MM.1S (cell line): ENCODE measurements at regions not wholly inside any gene's neighbourhood (a gene's known extent, or its start where the extent isn't known, plus 50 kb on each side); places are given as distances from the start of the nearest gene placed in this dataset.

ENCODE experiments used
- DNase-seq: peaks from one replicate; pipeline ENCODE4 v3.0.0-alpha.2; 2015
- H2AFZ ChIP-seq: fragments of 300-600 bp; sonication (generic); 2 replicates; pipeline ENCODE4 v1.6.0; 2016; ENCODE audit warnings: antibody characterized with exemption, low read length
- H3F3A ChIP-seq: fragments of 300-600 bp; sonication (generic); 2 replicates; pipeline ENCODE4 v1.6.1; 2016; ENCODE audit warnings: mild to moderate bottlenecking, antibody characterized with exemption, low read length, moderate library complexity, mixed read lengths; ENCODE audit not compliant: insufficient read depth
- H3K27ac ChIP-seq: fragments of 300-600 bp; sonication (generic); 2 replicates; pipeline ENCODE4 v1.5.1; 2016; ENCODE audit warnings: mild to moderate bottlenecking, low read length
- H3K27me3 ChIP-seq: fragments of 300-600 bp; sonication (generic); replicated peaks from 2 replicates; pipeline ENCODE4 v1.6.0; 2016; ENCODE audit warnings: low read length; ENCODE audit not compliant: insufficient read depth
- H3K36me3 ChIP-seq: fragments of 300-600 bp; sonication (generic); replicated peaks from 2 replicates; pipeline ENCODE4 v1.6.1; 2016; ENCODE audit warnings: mild to moderate bottlenecking, low read length, mixed read lengths; ENCODE audit not compliant: insufficient read depth
- H3K4me1 ChIP-seq: fragments of 300-600 bp; sonication (generic); 2 replicates; pipeline ENCODE4 v1.6.1; 2016; ENCODE audit warnings: low read length, mixed read lengths
- H3K4me2 ChIP-seq: fragments of 300-600 bp; sonication (generic); 2 replicates; pipeline ENCODE4 v1.6.0; 2016; ENCODE audit warnings: low read depth, low read length
- H3K4me3 ChIP-seq: fragments of 300-600 bp; sonication (generic); 2 replicates; pipeline ENCODE4 v1.5.1; 2016; ENCODE audit warnings: low read length, mixed read lengths
- H3K79me2 ChIP-seq: fragments of 300-600 bp; sonication (generic); 2 replicates; pipeline ENCODE4 v1.6.1; 2016; ENCODE audit warnings: mixed run types, low read length, mixed read lengths
- H3K9ac ChIP-seq: fragments of 300-600 bp; sonication (generic); 2 replicates; pipeline ENCODE4 v1.6.1; 2016; ENCODE audit warnings: low read length, mixed read lengths
- H3K9me2 ChIP-seq: fragments of 300-600 bp; sonication (generic); replicated peaks from 2 replicates; pipeline ENCODE4 v1.6.1; 2016; ENCODE audit warnings: mild to moderate bottlenecking, low read length, mixed read lengths; ENCODE audit not compliant: insufficient read depth
- H3K9me3 ChIP-seq: fragments of 300-600 bp; sonication (generic); replicated peaks from 2 replicates; pipeline ENCODE4 v1.6.1; 2016; ENCODE audit warnings: mild to moderate bottlenecking, low read length, mixed read lengths; ENCODE audit not compliant: insufficient read depth
- H4K20me1 ChIP-seq: fragments of 300-600 bp; sonication (generic); 2 replicates; pipeline ENCODE4 v1.6.1; 2016; ENCODE audit warnings: mild to moderate bottlenecking, low read length, moderate library complexity, mixed read lengths; ENCODE audit not compliant: insufficient read depth
- EZH2 ChIP-seq: fragments of 300-600 bp; sonication (generic); optimal IDR thresholded peaks from 2 replicates; pipeline ENCODE3; 2017; ENCODE audit warnings: low read depth, mild to moderate bottlenecking, antibody characterized with exemption, low read length, mixed read lengths
- EZH2phosphoT487 ChIP-seq: fragments of 300-600 bp; sonication (generic); IDR thresholded peaks from 2 replicates; pipeline ENCODE4 v1.6.1; 2018; ENCODE audit warnings: antibody characterized with exemption, low read length
- TF ChIP-seq, protein P1 (sequence below): fragments of 300-600 bp; sonication (generic); IDR thresholded peaks from 2 replicates; pipeline ENCODE4 v1.5.1; 2016; ENCODE audit warnings: antibody characterized with exemption, low read length, mixed read lengths

DNA sequence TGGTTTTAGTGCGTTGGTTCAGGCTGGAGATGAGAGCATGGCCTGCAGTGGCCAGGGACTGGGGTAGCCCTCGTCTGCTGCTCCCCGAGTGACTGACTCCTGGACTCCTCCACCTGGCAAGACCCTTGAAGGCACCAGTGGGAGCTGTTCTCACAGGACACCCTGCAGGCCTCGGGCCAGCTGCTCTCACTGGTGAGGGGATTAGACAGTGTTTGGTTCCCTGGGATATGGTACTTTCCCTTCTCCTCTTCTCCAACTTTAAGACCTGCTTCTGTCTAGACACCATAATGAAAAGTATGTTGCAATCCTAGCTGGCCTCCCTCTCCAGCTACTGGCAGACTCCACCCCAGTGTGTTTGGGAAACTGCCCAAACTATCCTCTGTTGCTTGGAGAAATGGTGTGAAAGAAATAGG, 168.8 kb upstream of the CADM1 start:
- no peak overlapping the region for H3K9ac ChIP-seq
- no peaks in the 10 kb centered on the region for H3K9me2 ChIP-seq
- no peaks in the 10 kb centered on the region for H4K20me1 ChIP-seq
- no peaks in the 10 kb centered on the region for H3K4me1 ChIP-seq
- DNase-seq, result no peak
- no peaks in the 10 kb centered on the region for H3K36me3 ChIP-seq
- H3K27me3 ChIP-seq, result no peaks in the 10 kb centered on the region
- no peaks in the 10 kb centered on the region for H3K79me2 ChIP-seq
- no peak overlapping the region for H3K4me3 ChIP-seq
- H2AFZ ChIP-seq, result no peak overlapping the region
- no peak overlapping the region for H3K4me2 ChIP-seq
- no peak for TF ChIP-seq EZH2
- TF ChIP-seq EZH2phosphoT487, result no peak
- TF ChIP-seq, protein P1, sequence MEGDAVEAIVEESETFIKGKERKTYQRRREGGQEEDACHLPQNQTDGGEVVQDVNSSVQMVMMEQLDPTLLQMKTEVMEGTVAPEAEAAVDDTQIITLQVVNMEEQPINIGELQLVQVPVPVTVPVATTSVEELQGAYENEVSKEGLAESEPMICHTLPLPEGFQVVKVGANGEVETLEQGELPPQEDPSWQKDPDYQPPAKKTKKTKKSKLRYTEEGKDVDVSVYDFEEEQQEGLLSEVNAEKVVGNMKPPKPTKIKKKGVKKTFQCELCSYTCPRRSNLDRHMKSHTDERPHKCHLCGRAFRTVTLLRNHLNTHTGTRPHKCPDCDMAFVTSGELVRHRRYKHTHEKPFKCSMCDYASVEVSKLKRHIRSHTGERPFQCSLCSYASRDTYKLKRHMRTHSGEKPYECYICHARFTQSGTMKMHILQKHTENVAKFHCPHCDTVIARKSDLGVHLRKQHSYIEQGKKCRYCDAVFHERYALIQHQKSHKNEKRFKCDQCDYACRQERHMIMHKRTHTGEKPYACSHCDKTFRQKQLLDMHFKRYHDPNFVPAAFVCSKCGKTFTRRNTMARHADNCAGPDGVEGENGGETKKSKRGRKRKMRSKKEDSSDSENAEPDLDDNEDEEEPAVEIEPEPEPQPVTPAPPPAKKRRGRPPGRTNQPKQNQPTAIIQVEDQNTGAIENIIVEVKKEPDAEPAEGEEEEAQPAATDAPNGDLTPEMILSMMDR, result no peak
- no peak overlapping the region for H3K27ac ChIP-seq
- no peaks in the 10 kb centered on the region for H3F3A ChIP-seq
- no peaks in the 10 kb centered on the region for H3K9me3 ChIP-seq

DNA sequence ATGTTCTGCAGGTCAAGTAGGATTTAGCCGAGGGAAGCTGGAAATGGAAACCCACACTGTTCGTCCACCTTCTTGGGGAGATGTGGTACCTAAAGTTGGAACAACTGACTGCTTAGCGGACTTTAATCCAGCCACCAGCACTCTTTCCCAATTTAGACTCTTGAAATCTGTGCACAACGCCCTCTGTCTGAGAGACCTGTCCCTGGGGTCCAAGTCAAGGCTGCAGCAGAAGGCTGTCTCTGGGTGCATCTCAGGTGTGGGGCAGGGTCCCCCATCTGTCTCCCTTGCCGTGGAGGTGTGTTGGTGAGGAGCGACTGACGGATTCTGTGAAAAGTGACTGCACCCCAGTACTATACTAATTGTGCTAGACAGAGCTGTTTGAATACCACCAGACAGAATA, 168.2 kb upstream of the CADM1 start:
- Histone ChIP-seq H3K9me2 (no peaks in the 10 kb centered on the region), H3K4me2 (no peak overlapping the region), H4K20me1 (no peaks in the 10 kb centered on the region), H3K36me3 (no peaks in the 10 kb centered on the region), H3K9ac (no peak overlapping the region), H3K4me3 (no peak overlapping the region), H3K79me2 (no peaks in the 10 kb centered on the region), H3K27me3 (no peaks in the 10 kb centered on the region), H3K27ac (no peak overlapping the region), H2AFZ (no peak overlapping the region), H3K4me1 (no peaks in the 10 kb centered on the region), H3F3A (no peaks in the 10 kb centered on the region), H3K9me3 (no peaks in the 10 kb centered on the region)
- no peak for DNase-seq
- TF ChIP-seq EZH2phosphoT487 (no peak), EZH2 (no peak)
- TF ChIP-seq, protein P1, result no peak

DNA sequence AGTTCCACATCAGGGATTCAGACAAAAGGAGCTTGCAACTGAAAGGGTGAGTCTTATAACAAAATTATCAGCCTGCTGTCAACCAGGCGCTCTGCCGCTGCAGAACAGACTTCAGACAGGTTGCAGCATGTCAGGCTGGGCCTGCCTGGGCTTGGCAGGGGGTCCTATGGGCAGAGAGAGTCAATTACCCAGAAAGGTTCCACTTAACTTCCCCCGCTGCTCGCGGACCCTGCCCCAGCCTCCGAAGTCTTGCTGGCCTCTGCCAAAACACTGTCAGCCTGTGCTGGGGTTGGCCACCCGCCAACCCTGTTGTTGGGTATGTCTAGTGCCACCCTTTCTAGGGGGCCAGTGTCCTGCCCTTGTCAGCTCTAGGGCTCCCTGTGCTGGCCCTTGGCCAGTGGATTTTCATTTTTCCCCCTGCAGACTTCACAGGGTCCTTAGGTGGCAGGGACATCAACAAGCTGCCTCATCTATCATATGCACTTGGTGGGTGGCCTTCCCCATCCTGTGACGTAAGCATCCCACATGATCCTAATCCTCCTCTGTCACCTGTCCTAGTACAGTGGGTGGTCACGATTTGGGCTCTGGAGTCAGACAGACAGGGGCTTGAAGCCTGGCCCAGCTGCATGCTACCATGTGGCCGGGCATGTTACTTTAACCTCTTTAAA, 166.5 kb upstream of the CADM1 start:
- Histone ChIP-seq H4K20me1 (no peaks in the 10 kb centered on the region), H3K27me3 (no peaks in the 10 kb centered on the region), H3K9ac (no peak overlapping the region), H3K4me1 (no peaks in the 10 kb centered on the region), H3K9me2 (no peaks in the 10 kb centered on the region), H2AFZ (no peak overlapping the region), H3F3A (no peaks in the 10 kb centered on the region), H3K27ac (no peak overlapping the region), H3K9me3 (no peaks in the 10 kb centered on the region), H3K4me2 (no peak overlapping the region), H3K36me3 (no peaks in the 10 kb centered on the region), H3K4me3 (no peak overlapping the region), H3K79me2 (no peaks in the 10 kb centered on the region)
- TF ChIP-seq EZH2 (no peak), EZH2phosphoT487 (no peak)
- TF ChIP-seq, protein P1, result no peak
- DNase-seq, result no peak
